Panc1 (cell line): ENCODE measurements at regions not wholly inside any gene's neighbourhood (a gene's known extent, or its start where the extent isn't known, plus 50 kb on each side); places are given as distances from the start of the nearest gene placed in this dataset.

Source experiments
- ATAC-seq: fragments of 200-7000 bp; cut with Tn5 transposase; 2 replicates; pipeline ENCODE4 v1.9.1; 2020; ENCODE audit warnings: mild to moderate bottlenecking, moderate library complexity
- BruUV-seq: library from RNA; stranded (reverse); fragments of 400-500 nt; replicated peaks from 2 replicates; lab custom pipeline; 2021; lab: Mats Ljungman, UMichigan
- CTCF ChIA-PET: fragments of 300-600 bp; sonication (Branson Sonifier 250); formaldehyde crosslinking; loops from one replicate; lab custom pipeline; 2022; ENCODE audit warnings: antibody characterized with exemption; lab: Charles Lee
- POLR2A ChIA-PET: fragments of 300-600 bp; sonication (Branson Sonifier 250); formaldehyde crosslinking; loops from one replicate; lab custom pipeline; 2022; ENCODE audit warnings: antibody characterized with exemption; lab: Charles Lee
- DNase-seq: peaks from one replicate; pipeline ENCODE4 v3.0.0-alpha.2; 2010; ENCODE audit warnings: low read depth, low spot score
- H3K27ac ChIP-seq: 2 replicates; pipeline ENCODE4 v1.5.1; 2011; ENCODE audit warnings: mild to moderate bottlenecking, low read length, inconsistent platforms
- H3K27me3 ChIP-seq: fragments of 200-500 bp; sonication (Bioruptor generic); 2 replicates; pipeline ENCODE4 v1.6.0; 2014; ENCODE audit warnings: low read length, inconsistent platforms; ENCODE audit not compliant: control insufficient read depth, insufficient read depth
- H3K36me3 ChIP-seq: fragments of 200-500 bp; sonication (Bioruptor generic); 2 replicates; pipeline ENCODE4 v1.5.1; 2014; ENCODE audit warnings: inconsistent platforms, mild to moderate bottlenecking, low read length, moderate library complexity; ENCODE audit not compliant: control insufficient read depth, insufficient read depth
- H3K4me1 ChIP-seq: 2 replicates; pipeline ENCODE4 v1.5.1; 2011; ENCODE audit warnings: inconsistent platforms, mild to moderate bottlenecking, low read length, moderate library complexity; ENCODE audit not compliant: control insufficient read depth, insufficient read depth
- H3K4me3 ChIP-seq, 2 experiments: 2 replicates each; pipeline ENCODE4 v1.5.1; 2011 to 2012; ENCODE audit warnings: low read depth in 2 of 2, low read length in 2 of 2, mild to moderate bottlenecking in 2 of 2, inconsistent platforms in 1 of 2, moderate library complexity in 1 of 2
- H3K9me3 ChIP-seq: fragments of 200-500 bp; sonication (Bioruptor generic); 2 replicates; pipeline ENCODE4 v1.5.1; 2014; ENCODE audit warnings: low read depth, mild to moderate bottlenecking, inconsistent platforms, low read length, moderate library complexity; ENCODE audit not compliant: control insufficient read depth, insufficient read depth
- POLR2AphosphoS5 ChIP-seq: IDR thresholded peaks from 2 replicates; pipeline ENCODE4 v1.6.1; 2012; ENCODE audit warnings: mild to moderate bottlenecking, low read depth, low read length, moderate library complexity
- SIN3A ChIP-seq: IDR thresholded peaks from 2 replicates; pipeline ENCODE4 v1.6.1; 2012; ENCODE audit warnings: low read depth, mild to moderate bottlenecking, low read length, moderate library complexity, borderline replicate concordance; ENCODE audit not compliant: insufficient read depth
- TCF7L2 ChIP-seq: IDR thresholded peaks from 2 replicates; pipeline ENCODE4 v1.6.1; 2011; ENCODE audit warnings: mild to moderate bottlenecking, low read depth, low read length, inconsistent platforms
- in situ Hi-C: cut with HindIII; loops from 2 replicates; pipeline ENCODE4 v1.10.0; 2016; ENCODE audit warnings: low sequenced_read_pairs, low pct_unique_long_range_greater_than_20kb
- intact Hi-C: fragments of 100-400 bp; cut with micrococcal nuclease; formaldehyde crosslinking; loops from one replicate; pipeline ENCODE4 v1.10.0; 2022; ENCODE audit not compliant: unreplicated experiment
- TF ChIP-seq, protein P1 (sequence below): fragments of 450-650 bp; IDR thresholded peaks from 2 replicates; pipeline ENCODE4 v1.5.1; 2017; ENCODE audit warnings: mild to moderate bottlenecking
- TF ChIP-seq, protein P2 (sequence below), 2 experiments: IDR thresholded peaks; 2 replicates each; pipeline ENCODE4 v1.6.1; 2011 to 2012; ENCODE audit warnings: low read depth in 2 of 2, control low read depth in 1 of 2, low read length in 1 of 2, mild to moderate bottlenecking in 1 of 2, moderate library complexity in 1 of 2; ENCODE audit not compliant: insufficient read depth in 1 of 2

DNA sequence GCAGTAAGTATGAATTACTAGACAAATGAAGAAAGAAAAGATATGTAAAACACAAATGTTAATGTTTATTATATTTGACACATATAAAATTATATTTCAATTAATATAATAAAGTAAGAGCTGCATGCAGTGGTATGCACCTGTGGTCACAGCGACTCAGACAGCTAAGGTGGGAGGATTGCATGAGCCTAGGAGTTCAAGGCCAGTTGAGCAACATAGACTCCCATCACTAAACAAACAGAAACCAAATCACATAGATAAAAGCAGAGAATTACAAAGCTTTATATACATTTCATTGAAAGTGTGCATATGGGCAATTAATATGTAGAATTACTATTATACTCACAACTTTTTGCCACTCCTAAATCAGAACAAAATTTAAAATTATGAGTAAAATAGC lies 70.0 kb upstream of the HTATIP2 start:
- intact Hi-C loops = no loop called here
- TF ChIP-seq, protein P1, sequence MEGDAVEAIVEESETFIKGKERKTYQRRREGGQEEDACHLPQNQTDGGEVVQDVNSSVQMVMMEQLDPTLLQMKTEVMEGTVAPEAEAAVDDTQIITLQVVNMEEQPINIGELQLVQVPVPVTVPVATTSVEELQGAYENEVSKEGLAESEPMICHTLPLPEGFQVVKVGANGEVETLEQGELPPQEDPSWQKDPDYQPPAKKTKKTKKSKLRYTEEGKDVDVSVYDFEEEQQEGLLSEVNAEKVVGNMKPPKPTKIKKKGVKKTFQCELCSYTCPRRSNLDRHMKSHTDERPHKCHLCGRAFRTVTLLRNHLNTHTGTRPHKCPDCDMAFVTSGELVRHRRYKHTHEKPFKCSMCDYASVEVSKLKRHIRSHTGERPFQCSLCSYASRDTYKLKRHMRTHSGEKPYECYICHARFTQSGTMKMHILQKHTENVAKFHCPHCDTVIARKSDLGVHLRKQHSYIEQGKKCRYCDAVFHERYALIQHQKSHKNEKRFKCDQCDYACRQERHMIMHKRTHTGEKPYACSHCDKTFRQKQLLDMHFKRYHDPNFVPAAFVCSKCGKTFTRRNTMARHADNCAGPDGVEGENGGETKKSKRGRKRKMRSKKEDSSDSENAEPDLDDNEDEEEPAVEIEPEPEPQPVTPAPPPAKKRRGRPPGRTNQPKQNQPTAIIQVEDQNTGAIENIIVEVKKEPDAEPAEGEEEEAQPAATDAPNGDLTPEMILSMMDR = no peak
- TF ChIP-seq POLR2AphosphoS5 (no peak), TCF7L2 (no peak), SIN3A (no peak)
- TF ChIP-seq, protein P2, sequence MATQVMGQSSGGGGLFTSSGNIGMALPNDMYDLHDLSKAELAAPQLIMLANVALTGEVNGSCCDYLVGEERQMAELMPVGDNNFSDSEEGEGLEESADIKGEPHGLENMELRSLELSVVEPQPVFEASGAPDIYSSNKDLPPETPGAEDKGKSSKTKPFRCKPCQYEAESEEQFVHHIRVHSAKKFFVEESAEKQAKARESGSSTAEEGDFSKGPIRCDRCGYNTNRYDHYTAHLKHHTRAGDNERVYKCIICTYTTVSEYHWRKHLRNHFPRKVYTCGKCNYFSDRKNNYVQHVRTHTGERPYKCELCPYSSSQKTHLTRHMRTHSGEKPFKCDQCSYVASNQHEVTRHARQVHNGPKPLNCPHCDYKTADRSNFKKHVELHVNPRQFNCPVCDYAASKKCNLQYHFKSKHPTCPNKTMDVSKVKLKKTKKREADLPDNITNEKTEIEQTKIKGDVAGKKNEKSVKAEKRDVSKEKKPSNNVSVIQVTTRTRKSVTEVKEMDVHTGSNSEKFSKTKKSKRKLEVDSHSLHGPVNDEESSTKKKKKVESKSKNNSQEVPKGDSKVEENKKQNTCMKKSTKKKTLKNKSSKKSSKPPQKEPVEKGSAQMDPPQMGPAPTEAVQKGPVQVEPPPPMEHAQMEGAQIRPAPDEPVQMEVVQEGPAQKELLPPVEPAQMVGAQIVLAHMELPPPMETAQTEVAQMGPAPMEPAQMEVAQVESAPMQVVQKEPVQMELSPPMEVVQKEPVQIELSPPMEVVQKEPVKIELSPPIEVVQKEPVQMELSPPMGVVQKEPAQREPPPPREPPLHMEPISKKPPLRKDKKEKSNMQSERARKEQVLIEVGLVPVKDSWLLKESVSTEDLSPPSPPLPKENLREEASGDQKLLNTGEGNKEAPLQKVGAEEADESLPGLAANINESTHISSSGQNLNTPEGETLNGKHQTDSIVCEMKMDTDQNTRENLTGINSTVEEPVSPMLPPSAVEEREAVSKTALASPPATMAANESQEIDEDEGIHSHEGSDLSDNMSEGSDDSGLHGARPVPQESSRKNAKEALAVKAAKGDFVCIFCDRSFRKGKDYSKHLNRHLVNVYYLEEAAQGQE (IDR thresholded peaks at IDR 0.05; ENCODE audit: insufficient read depth in 1 of 2, low read depth in 2 of 2, low read length in 1 of 2) = no peak
- Histone ChIP-seq H3K27ac (no peak overlapping the region), H3K27me3 (peaks cover 12% of the 10 kb centered on the region), H3K36me3 (no peaks in the 10 kb centered on the region), H3K4me3 (no peak overlapping the region), H3K4me1 (no peaks in the 10 kb centered on the region), H3K9me3 (no peaks in the 10 kb centered on the region)
- BruUV-seq = no TSS peak
- DNase-seq (no peak), ATAC-seq (no peak)
- ChIA-PET POLR2A (no interaction called here), CTCF (no interaction called here)
- in situ Hi-C loops = no loop called here

DNA sequence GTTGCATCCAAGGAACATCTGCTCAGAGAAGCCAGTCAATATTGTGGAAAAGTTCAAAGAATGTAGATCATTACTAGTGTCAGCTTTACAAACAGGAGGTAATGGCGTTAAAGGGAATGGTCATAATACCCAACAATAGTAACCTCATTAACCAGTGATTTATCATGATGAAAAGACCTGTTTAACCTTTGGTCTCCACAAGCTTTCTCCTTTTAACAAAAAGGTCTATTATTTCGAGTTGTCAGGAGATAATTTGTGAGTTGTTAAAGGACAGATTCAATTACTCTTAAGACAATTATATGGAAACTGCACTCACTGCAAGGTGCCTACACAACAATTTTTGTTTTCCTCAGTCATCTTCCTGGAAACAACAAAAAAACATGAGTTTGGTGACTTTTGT lies 73.8 kb upstream of the HTATIP2 start:
- no peak overlapping the region for H3K27ac ChIP-seq
- intact Hi-C loops (no loop called here), in situ Hi-C loops (no loop called here)
- TF ChIP-seq, protein P2 (IDR thresholded peaks at IDR 0.05; ENCODE audit: insufficient read depth in 1 of 2, low read depth in 2 of 2, low read length in 1 of 2) = no peak
- TF ChIP-seq TCF7L2 (no peak), SIN3A (no peak), POLR2AphosphoS5 (no peak)
- TF ChIP-seq, protein P1 = no peak
- DNase-seq (no peak), ATAC-seq (no peak)
- peaks cover 14% of the 10 kb centered on the region for H3K27me3 ChIP-seq
- H3K9me3 ChIP-seq = no peaks in the 10 kb centered on the region
- H3K36me3 ChIP-seq = no peaks in the 10 kb centered on the region
- no TSS peak for BruUV-seq
- ChIA-PET POLR2A (no interaction called here), CTCF (interaction anchor here (0.5 kb wide), 1 partner anchor 1455 kb away, joined by 4 read pairs; no protein-coding TSS in a partner anchor)
- H3K4me3 ChIP-seq = no peak overlapping the region
- no peaks in the 10 kb centered on the region for H3K4me1 ChIP-seq
